Body of pancreas (tissue), 4 donors: ENCODE measurements at regions not wholly inside any gene's neighbourhood (a gene's known extent, or its start where the extent isn't known, plus 50 kb on each side); places are given as distances from the start of the nearest gene placed in this dataset.

Experiments
- CTCF ChIP-seq, 7 experiments: fragments of 450-650 bp in 4 of 7; fragments of 200-600 bp in 3 of 7; sonication (generic) in 3 of 7; IDR thresholded peaks; one replicate each; pipeline ENCODE4 v1.5.1; 2016 to 2019; ENCODE audit warnings: antibody characterized with exemption in 7 of 7
- POLR2A ChIP-seq, 3 donors: fragments of 450-650 bp; IDR thresholded peaks; one replicate each; pipeline ENCODE4 v1.6.1; 2016; ENCODE audit warnings: antibody characterized with exemption in 3 of 3, mild to moderate bottlenecking in 2 of 3

- TF ChIP-seq CTCF (IDR thresholded peaks at IDR 0.05) (no peak), POLR2A (IDR thresholded peaks at IDR 0.05) (no peak)
Observed at GRCh38 chr22:49118065-49118464, 709.6 kb downstream of the BRD1 start.
